ENCODE measurements at regions not wholly inside any gene's neighbourhood (a gene's known extent, or its start where the extent isn't known, plus 50 kb on each side); places are given as distances from the start of the nearest gene placed in this dataset.

- TF ChIP-seq CTCF (optimal IDR thresholded peaks at IDR 0.05 in 1 of 3, IDR thresholded peaks at IDR 0.05 in 1 of 3, conservative IDR thresholded peaks at IDR 0.05 in 1 of 3; ENCODE audit: extremely low read depth in 1 of 3, insufficient read depth in 2 of 3, low read length in 3 of 3) (no peak), EZH2 (IDR thresholded peaks at IDR 0.05; ENCODE audit: low read length) (no peak)
Measured at GRCh38 chr20:12610871-12611270, 397.9 kb upstream of the SPTLC3 start.
